Common myeloid progenitor, CD34-positive (primary cell): ENCODE measurements at regions not wholly inside any gene's neighbourhood (a gene's known extent, or its start where the extent isn't known, plus 50 kb on each side); places are given as distances from the start of the nearest gene placed in this dataset.

Experiments used
- CTCF ChIA-PET: fragments of 350-600 bp; sonication (Branson Sonifier 250); formaldehyde crosslinking; loops from one replicate; lab custom pipeline; 2021; ENCODE audit warnings: antibody characterized with exemption; lab: Charles Lee
- POLR2A ChIA-PET: fragments of 350-600 bp; sonication (Branson Sonifier 250); formaldehyde crosslinking; loops from one replicate; lab custom pipeline; 2021; ENCODE audit warnings: antibody characterized with exemption; lab: Charles Lee
- DNase-seq, 3 donors: peaks; one replicate each; pipeline versions ENCODE4 v3.0.0 to v3.0.0-alpha.2; 2013
- H3K27ac ChIP-seq, 2 experiments: 1 replicate in 1 of 2; 2 replicates in 1 of 2; pipeline ENCODE4 v1.7.0; 2013; ENCODE audit warnings: inconsistent platforms in 2 of 2, low read length in 2 of 2, mild to moderate bottlenecking in 2 of 2, low read depth in 1 of 2, moderate library complexity in 1 of 2; ENCODE audit not compliant: severe bottlenecking in 2 of 2, insufficient read depth in 1 of 2, poor library complexity in 1 of 2
- H3K27me3 ChIP-seq, 5 experiments: replicated peaks in 2 of 5; 1 replicate in 3 of 5; 2 replicates in 2 of 5; pipeline versions ENCODE4 v1.6.1 to v1.7.0; 2013; ENCODE audit warnings: low read length in 4 of 5, mild to moderate bottlenecking in 2 of 5, moderate library complexity in 2 of 5, inconsistent platforms in 1 of 5; ENCODE audit not compliant: insufficient read depth in 5 of 5, control insufficient read depth in 4 of 5
- H3K36me3 ChIP-seq, 4 experiments: 1 replicate in 2 of 4; 2 replicates in 2 of 4; pipeline versions ENCODE4 v1.6.1 to v1.7.0; 2013; ENCODE audit warnings: low read length in 3 of 4, control low read depth in 1 of 4, mild to moderate bottlenecking in 1 of 4; ENCODE audit not compliant: control insufficient read depth in 4 of 4, insufficient read depth in 4 of 4
- H3K4me1 ChIP-seq, 4 experiments: 1 replicate in 3 of 4; 2 replicates in 1 of 4; pipeline versions ENCODE4 v1.6.1 to v1.7.1; 2013; ENCODE audit warnings: low read length in 3 of 4, mild to moderate bottlenecking in 3 of 4, control low read depth in 1 of 4, inconsistent platforms in 1 of 4, moderate library complexity in 1 of 4; ENCODE audit not compliant: control insufficient read depth in 4 of 4, insufficient read depth in 4 of 4; ENCODE audit errors: control extremely low read depth in 1 of 4
- H3K4me3 ChIP-seq, 7 experiments: 1 replicate in 4 of 7; 2 replicates in 3 of 7; pipeline versions ENCODE4 v1.5.1 to v1.7.0; 2013; ENCODE audit warnings: mild to moderate bottlenecking in 7 of 7, low read length in 6 of 7, moderate library complexity in 6 of 7, inconsistent platforms in 2 of 7, low read depth in 2 of 7, control low read depth in 1 of 7; ENCODE audit not compliant: insufficient read depth in 4 of 7, control insufficient read depth in 1 of 7; ENCODE audit errors: extremely low read depth in 1 of 7
- H3K9me3 ChIP-seq, 5 experiments: 1 replicate in 4 of 5; 2 replicates in 1 of 5; pipeline versions ENCODE4 v1.6.1 to v1.7.1; 2013; ENCODE audit warnings: low read length in 4 of 5, mild to moderate bottlenecking in 2 of 5, inconsistent platforms in 1 of 5, low read depth in 1 of 5, moderate library complexity in 1 of 5; ENCODE audit not compliant: control insufficient read depth in 4 of 5, insufficient read depth in 2 of 5; ENCODE audit errors: control extremely low read depth in 1 of 5
- WGBS: methylation state at CpG from one replicate; pipeline ENCODE4 v1.1.5; 2013; ENCODE audit not compliant: insufficient coverage; 5-methylcytosine and 5-hydroxymethylcytosine counted together

GRCh38 chr5:135199919-135200318, 165.9 kb upstream of the PITX1 start:
- CTCF ChIA-PET = no interaction called here
- no CpG with 5 or more reads among the region's 1 CpG for WGBS
- no peak for DNase-seq
- H3K36me3 ChIP-seq = no peaks in the 10 kb centered on the region
- H3K4me1 ChIP-seq = no peaks in the 10 kb centered on the region
- H3K9me3 ChIP-seq = peaks cover 0 to 6% (median 4%) of the 10 kb centered on the region in 5 experiments
- POLR2A ChIA-PET = no interaction called here
- H3K27ac ChIP-seq = no peak overlapping the region
- peaks cover 0 to 8% (median 0%) of the 10 kb centered on the region in 5 experiments for H3K27me3 ChIP-seq
- H3K4me3 ChIP-seq = no peak overlapping the region

GRCh38 chr5:135196483-135196882, 162.5 kb upstream of the PITX1 start:
- peaks cover 0 to 3% (median 0%) of the 10 kb centered on the region in 5 experiments for H3K9me3 ChIP-seq
- CTCF ChIA-PET = no interaction called here
- H3K4me3 ChIP-seq = no peak overlapping the region
- H3K4me1 ChIP-seq = peaks cover 0 to 3% (median under 1%) of the 10 kb centered on the region in 4 experiments
- POLR2A ChIA-PET = no interaction called here
- DNase-seq = no peak
- H3K27ac ChIP-seq = no peak overlapping the region
- WGBS = 86% methylated on average over 1 of the region's 1 CpG
- no peaks in the 10 kb centered on the region for H3K36me3 ChIP-seq
- H3K27me3 ChIP-seq = peaks cover 0 to 18% (median 16%) of the 10 kb centered on the region in 5 experiments

- Histone ChIP-seq H3K9me3 (peaks cover 0 to 3% (median 0%) of the 10 kb centered on the region in 5 experiments), H3K4me1 (peaks cover 0 to 9% (median 3%) of the 10 kb centered on the region in 4 experiments), H3K36me3 (no peaks in the 10 kb centered on the region), H3K4me3 (no peak overlapping the region), H3K27ac (no peak overlapping the region), H3K27me3 (peaks cover 0 to 23% (median 18%) of the 10 kb centered on the region in 5 experiments)
- CTCF ChIA-PET = interaction anchor here (2.5 kb wide), 1 partner anchor 279 kb away, joined by 8 read pairs; no protein-coding TSS in a partner anchor
- WGBS = 100% methylated on average over 2 of the region's 3 CpGs
- no peak for DNase-seq
- POLR2A ChIA-PET = no interaction called here
Observed at GRCh38 chr5:135195270-135195608, 161.2 kb upstream of the PITX1 start.

- Histone ChIP-seq H3K9me3 (peaks cover 0 to 3% (median 0%) of the 10 kb centered on the region in 5 experiments), H3K27ac (no peak overlapping the region), H3K27me3 (peaks cover 0 to 28% (median 21%) of the 10 kb centered on the region in 5 experiments), H3K36me3 (no peaks in the 10 kb centered on the region), H3K4me3 (no peak overlapping the region), H3K4me1 (peaks cover 0 to 9% (median 3%) of the 10 kb centered on the region in 4 experiments)
- CTCF ChIA-PET = interaction anchor here (1.0 to 2.5 kb wide), 2 partner anchors 25 to 278 kb away, joined by 3 to 8 read pairs; no protein-coding TSS in a partner anchor
- no peak for DNase-seq
- WGBS = 96% methylated on average over 3 of the region's 4 CpGs
- POLR2A ChIA-PET = no interaction called here
Observed at GRCh38 chr5:135194573-135195269, 160.7 kb upstream of the PITX1 start.

- peaks cover 0 to 33% (median 22%) of the 10 kb centered on the region in 5 experiments for H3K27me3 ChIP-seq
- WGBS = 100% methylated on average over 1 of the region's 2 CpGs
- POLR2A ChIA-PET = no interaction called here
- no peak overlapping the region for H3K27ac ChIP-seq
- peaks cover 0 to 9% (median 3%) of the 10 kb centered on the region in 4 experiments for H3K4me1 ChIP-seq
- no peak for DNase-seq
- no peak overlapping the region for H3K4me3 ChIP-seq
- CTCF ChIA-PET = interaction anchor here (1.0 to 2.5 kb wide), 2 partner anchors 26 to 278 kb away, joined by 3 to 8 read pairs; no protein-coding TSS in a partner anchor
- H3K9me3 ChIP-seq = peaks cover 0 to 3% (median 0%) of the 10 kb centered on the region in 5 experiments
- no peaks in the 10 kb centered on the region for H3K36me3 ChIP-seq
Observed at GRCh38 chr5:135194126-135194488, 160.1 kb upstream of the PITX1 start.

GRCh38 chr5:135193213-135194125, 159.4 kb upstream of the PITX1 start:
- no peak for DNase-seq
- WGBS = 67% methylated on average over 2 of the region's 8 CpGs
- Histone ChIP-seq H3K9me3 (peaks cover 0 to 3% (median 0%) of the 10 kb centered on the region in 5 experiments), H3K27ac (no peak overlapping the region), H3K4me3 (no peak overlapping the region), H3K36me3 (no peaks in the 10 kb centered on the region), H3K4me1 (peaks cover 0 to 9% (median 3%) of the 10 kb centered on the region in 4 experiments), H3K27me3 (peaks cover 0 to 35% (median 21%) of the 10 kb centered on the region in 5 experiments)
- ChIA-PET POLR2A (no interaction called here), CTCF (interaction anchor here (0.7 to 2.9 kb wide), 4 partner anchors 11 to 277 kb away, joined by 3 to 12 read pairs (median 6); no protein-coding TSS in a partner anchor)
